HG03520 (cell line): ENCODE measurements at regions not wholly inside any gene's neighbourhood (a gene's known extent, or its start where the extent isn't known, plus 50 kb on each side); places are given as distances from the start of the nearest gene placed in this dataset.

ENCODE experiments used
- ATAC-seq: cut with Tn5 transposase; IDR thresholded peaks from one replicate; pipeline ENCODE4 v1.9.1; 2021; ENCODE audit warnings: mild to moderate bottlenecking, moderate library complexity; ENCODE audit not compliant: unreplicated experiment

DNA sequence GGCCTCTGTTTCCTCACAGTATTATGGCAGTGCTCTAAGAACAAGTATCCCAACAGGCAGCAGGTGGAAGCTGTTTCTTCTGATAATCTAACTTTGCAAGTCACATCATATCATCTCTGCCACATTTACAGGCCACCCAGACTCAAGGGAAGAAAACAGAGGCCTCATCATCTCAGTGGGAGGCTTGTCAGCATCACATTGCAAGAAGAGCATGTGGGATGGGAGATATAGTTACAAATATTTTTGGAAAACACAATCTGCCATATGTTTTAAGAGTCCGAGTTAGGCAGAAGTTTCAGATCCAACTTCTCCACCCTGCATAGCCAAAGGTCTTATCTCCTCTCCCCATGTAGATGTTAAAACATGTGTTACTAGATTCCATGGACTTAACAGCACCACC is 130.4 kb upstream of the PDE1C start:
- ATAC-seq = no peak

DNA sequence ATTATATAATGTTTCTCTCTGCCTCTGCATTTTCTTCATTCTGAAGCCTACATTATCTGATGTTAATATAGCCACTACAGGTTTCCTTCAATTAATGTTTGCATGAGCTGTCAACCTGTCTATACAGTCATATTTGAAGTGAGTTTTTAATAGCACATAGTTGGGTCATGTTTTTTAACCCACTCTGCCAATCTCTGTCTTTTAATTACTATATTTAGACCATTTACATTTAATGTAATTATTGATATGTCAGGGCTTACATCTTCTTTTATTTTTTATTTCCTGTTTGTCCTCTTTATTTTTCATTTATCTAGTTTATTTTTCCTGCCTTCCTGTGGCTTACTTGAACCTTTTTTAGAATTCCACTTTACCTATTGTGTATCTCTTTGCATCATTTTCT is 124.3 kb upstream of the PDE1C start:
- ATAC-seq = no peak

GRCh38 chr7:32191305-32191704 is 121.1 kb upstream of the PDE1C start:
- no peak for ATAC-seq

GRCh38 chr7:32179567-32179966 is 109.4 kb upstream of the PDE1C start:
- no peak for ATAC-seq

- no peak for ATAC-seq
Measured at GRCh38 chr7:32178677-32179366, 108.6 kb upstream of the PDE1C start.

GRCh38 chr7:32177232-32177631 is 107.0 kb upstream of the PDE1C start:
- ATAC-seq = no peak

GRCh38 chr7:32175099-32175498 is 104.9 kb upstream of the PDE1C start:
- ATAC-seq = no peak

DNA sequence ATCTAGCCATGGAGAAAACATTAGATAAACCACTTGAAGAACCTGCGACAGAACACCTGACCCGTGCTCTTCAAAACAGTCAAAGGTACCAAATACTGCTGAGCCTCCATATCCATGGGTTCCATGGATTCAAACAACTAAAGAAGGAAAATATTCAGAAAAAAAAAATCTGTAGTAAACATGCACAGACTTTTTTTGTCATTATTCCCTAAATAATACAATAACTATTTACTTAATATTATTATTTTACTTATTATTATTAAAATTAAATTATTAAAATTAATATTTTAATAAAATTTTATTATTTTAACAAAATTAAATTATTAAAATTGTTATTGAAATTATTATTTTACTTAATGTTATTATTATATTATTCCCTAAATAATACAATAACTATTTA is 101.0 kb upstream of the PDE1C start:
- ATAC-seq = no peak

DNA sequence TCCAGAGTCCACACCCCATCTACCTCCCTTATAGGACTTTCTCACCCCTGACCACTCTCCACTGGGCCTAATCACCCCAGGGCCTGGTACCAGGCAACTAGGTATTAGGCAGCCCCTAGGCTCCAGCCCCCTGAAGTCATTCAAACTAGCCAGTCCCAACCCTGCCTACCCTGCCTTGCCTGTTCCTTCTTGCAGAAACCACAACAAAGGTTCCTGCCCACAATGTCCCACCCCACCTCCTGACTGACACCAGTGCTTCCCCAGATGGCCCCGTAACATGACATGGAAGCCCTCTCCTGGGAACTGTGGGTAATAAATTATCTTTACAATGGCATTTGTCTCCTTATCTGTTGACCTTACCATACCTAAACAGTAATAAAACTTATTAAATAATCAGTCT is 100.6 kb upstream of the PDE1C start:
- no peak for ATAC-seq

DNA sequence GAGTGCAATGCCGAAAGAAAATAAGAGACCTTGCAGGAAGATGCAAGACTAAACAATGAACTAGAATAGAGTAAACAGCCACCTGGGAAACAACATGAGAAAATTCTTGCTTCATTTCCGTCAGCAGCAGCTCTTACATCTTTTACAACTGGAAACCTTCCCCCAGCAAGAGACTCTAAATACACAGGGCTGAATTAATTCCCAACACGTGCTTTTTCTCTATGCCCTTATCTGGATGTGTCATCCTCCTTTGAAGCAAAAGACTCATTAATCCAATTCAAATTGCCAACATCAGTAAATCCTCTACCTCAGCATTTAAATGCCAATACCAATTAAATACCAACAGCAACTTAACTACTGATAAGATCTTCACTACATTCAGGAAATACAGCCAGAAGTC is 99.0 kb upstream of the PDE1C start:
- no peak for ATAC-seq

- no peak for ATAC-seq
Measured at GRCh38 chr7:32167815-32168214, 97.6 kb upstream of the PDE1C start.

GRCh38 chr7:32167256-32167655 is 97.0 kb upstream of the PDE1C start:
- no peak for ATAC-seq

GRCh38 chr7:32164341-32164996 is 94.3 kb upstream of the PDE1C start:
- no peak for ATAC-seq

DNA sequence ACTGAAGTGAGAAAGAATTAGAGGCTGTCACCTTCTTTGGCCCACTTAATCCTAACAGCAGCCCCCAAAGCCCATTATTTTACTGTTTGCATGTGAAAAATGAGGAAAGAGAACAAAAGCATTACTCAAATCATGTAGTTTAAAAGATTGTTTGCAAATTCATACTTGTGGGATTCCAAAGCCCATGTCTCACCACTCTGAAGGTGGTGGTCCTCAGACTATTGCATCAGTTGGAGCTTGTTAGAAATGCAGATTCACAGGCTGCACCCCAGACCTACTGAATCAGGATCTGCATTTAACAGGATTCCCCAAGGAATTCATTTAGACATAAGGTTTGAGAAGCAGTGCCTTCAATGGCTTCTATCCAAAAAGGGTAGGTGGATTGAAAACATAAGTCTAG is 93.7 kb upstream of the PDE1C start:
- ATAC-seq = no peak

DNA sequence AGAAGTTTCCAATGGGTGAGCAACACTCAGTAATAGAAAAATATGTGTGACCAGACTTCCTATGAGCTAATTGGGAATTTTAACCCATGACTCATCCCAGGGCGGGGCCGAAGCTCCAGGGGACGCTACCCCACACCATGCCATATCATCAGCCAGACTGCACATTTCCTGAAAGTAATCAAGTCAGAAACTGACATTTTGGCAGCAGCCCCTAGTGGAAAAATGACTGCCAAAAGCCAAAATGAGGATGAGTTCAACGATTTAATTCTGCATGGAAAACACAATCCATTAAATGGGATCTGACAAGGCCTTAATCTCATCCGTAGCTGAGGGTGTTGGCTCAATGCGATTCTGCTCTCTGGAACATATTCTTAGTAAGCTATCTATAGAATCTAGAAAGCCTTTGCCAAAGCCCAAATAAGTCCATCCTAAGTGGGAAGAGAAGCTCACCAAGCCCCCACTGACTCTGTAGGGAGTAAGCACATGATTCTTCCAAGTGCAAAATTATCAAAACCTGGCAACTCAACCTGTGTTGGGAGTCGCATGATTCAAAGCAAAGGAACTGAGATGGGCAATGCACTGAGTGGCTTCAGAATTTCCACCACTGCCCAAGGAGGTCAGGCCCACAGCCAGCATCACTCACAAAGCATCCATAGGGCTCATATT is 93.1 kb upstream of the PDE1C start:
- ATAC-seq = no peak

- no peak for ATAC-seq
Measured at GRCh38 chr7:32161708-32162107, 91.5 kb upstream of the PDE1C start.

DNA sequence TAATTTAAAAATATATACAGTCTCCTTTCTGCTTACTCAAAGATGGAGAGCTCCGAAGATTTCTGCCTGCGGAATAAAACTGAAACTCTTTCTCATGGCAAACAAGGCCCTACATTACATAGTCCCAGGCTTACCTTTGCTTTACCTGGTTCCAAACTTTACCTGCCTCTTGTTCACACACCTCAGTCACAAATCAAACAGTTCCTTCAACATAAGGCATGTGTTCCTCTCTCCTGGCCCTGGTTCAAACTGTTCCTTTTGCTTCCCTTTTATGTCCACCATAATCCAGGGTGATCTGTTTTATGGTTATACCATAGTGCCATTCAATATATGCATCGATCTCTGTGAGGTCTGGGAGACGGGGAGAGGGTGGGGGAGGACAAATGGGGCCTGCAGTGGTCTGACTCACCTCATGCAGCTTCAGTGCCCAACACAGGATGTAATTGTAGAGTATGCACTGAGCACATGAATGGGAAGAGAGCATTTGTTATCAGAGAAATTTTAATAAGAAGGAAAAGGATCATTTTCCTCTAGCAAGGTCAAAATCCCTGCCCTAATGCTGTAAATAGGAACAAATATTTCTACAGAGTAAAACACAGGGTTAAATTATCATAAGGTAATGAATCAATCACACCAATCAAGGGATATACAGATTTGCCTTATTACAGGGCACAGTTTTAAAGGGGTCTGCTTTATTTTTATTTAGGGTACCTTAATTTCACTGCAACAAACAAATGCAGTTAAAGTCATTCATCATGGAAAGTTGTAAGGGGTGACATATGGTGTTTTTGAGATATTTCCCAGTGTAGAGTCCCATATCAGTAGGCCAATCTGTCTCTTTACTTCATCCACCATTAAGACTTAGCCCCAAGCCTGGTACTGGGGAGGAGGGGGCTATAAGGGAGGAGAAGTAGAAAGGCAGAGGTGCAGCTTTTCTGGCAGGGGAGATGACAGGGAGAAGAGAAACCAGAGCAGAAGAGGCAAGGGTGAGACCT is 88.8 kb upstream of the PDE1C start:
- ATAC-seq = no peak

DNA sequence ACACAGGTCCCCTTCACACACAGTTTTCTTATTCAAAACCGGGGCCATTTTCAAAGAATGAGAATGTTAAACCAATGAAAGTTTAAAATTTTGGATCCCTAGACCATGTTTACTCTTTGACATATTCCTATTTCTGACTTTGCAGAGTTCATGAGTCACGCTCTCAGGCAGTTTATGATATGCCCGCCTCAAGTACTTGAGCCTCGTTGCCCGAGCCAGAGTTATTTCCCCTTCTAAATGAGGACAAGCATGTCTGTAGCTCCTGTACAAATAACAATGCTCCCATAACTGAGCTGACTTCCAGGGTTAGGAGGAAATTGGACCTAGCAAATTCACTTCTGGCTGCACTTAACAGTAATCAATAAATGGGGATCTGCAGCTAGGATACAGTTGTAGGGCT is 87.9 kb upstream of the PDE1C start:
- no peak for ATAC-seq

GRCh38 chr7:32155712-32156111 is 85.5 kb upstream of the PDE1C start:
- no peak for ATAC-seq

DNA sequence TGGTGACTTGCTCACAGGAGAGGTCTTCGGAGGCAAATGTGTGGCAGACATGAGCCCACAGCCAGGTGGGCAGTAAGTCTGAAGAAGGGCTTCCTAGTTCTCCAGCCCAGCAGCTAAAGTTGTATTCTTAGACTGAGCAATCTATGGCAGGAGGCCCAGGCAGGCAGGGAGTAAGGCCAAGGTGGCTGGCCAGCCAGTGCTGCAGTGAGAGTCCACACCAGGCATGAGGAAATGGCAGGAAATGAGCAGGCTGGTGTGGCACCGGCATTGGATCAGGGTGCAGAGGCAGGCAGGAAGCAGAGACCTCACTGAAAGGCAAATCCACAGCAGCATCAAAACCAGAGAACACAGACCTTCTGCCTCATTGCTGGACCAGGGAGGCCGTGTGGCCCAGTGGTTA is 84.6 kb upstream of the PDE1C start:
- ATAC-seq = no peak

DNA sequence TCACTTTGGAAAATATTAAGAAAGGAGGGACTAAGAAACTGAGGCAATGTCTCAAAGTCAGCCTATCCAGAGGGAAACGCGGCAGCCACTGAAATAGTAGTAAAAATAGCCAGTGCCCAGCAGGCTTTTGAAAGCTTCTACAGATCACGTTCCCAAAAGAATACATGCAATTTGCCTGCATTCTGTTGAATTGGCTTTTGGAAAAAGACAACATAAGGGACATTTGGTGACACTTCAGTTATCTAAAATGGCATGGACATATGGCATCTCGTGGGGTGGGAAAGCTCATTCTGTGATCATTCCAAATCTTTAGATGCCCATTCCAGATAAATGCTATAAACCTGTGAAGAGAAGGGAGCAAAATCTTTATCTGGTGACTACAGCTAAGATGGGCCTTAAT is 82.8 kb upstream of the PDE1C start:
- no peak for ATAC-seq
